ENCODE measurements at regions not wholly inside any gene's neighbourhood (a gene's known extent, or its start where the extent isn't known, plus 50 kb on each side); places are given as distances from the start of the nearest gene placed in this dataset.

GRCh38 chr7:126179916-126180315, 1072.8 kb downstream of the GRM8 start:
- no peak for TF ChIP-seq CTCF (IDR thresholded peaks at IDR 0.05)
- no peak for TF ChIP-seq USF2 (IDR thresholded peaks at IDR 0.05)
- no peak for TF ChIP-seq PHF8 (IDR thresholded peaks at IDR 0.05; ENCODE audit: borderline replicate concordance, low read depth)
- TF ChIP-seq EP300 (IDR thresholded peaks at IDR 0.05), result no peak
- no peak for TF ChIP-seq HES2 (IDR thresholded peaks at IDR 0.05)
- TF ChIP-seq POLR2A (IDR thresholded peaks at IDR 0.05; ENCODE audit: low read length), result no peak
- no peak for TF ChIP-seq ZFP36 (IDR thresholded peaks at IDR 0.05; ENCODE audit: borderline replicate concordance, partially characterized antibody)
- TF ChIP-seq HOXB5 (CRISPR knock-in tag; IDR thresholded peaks at IDR 0.05), result no peak
- no peak for TF ChIP-seq JUN (IDR thresholded peaks at IDR 0.05)
- TF ChIP-seq RFX5 (IDR thresholded peaks at IDR 0.05), result no peak
